ENCODE measurements at regions not wholly inside any gene's neighbourhood (a gene's known extent, or its start where the extent isn't known, plus 50 kb on each side); places are given as distances from the start of the nearest gene placed in this dataset.

- Mint-ChIP-seq H3K27ac (no peak overlapping the region), H3K4me3 (no peak overlapping the region), H3K27me3 (peaks cover 5% of the 10 kb centered on the region), H3K4me1 (ENCODE audit: low read depth) (no peaks in the 10 kb centered on the region), H3K9me3 (peaks cover 3% of the 10 kb centered on the region), H3K36me3 (ENCODE audit: low read depth) (no peaks in the 10 kb centered on the region)
- TF ChIP-seq CTCF (IDR thresholded peaks at IDR 0.05), result no peak
- intact Hi-C loops (cut with micrococcal nuclease), result no loop called here
- ChIA-PET POLR2A (no interaction called here), CTCF (no interaction called here)
- DNase-seq, result no peak
- no peak for ATAC-seq
These were observed 63.0 kb upstream of the NR2F2 start for GRCh38 chr15:96267463-96267862.

- Mint-ChIP-seq H3K27ac (no peak overlapping the region), H3K36me3 (ENCODE audit: low read depth) (no peaks in the 10 kb centered on the region), H3K27me3 (peaks cover 5% of the 10 kb centered on the region), H3K4me3 (no peak overlapping the region), H3K9me3 (peaks cover 3% of the 10 kb centered on the region), H3K4me1 (ENCODE audit: low read depth) (no peaks in the 10 kb centered on the region)
- intact Hi-C loops (cut with micrococcal nuclease), result no loop called here
- ATAC-seq (no peak), DNase-seq (no peak)
- ChIA-PET CTCF (no interaction called here), POLR2A (interaction anchor here (0.6 kb wide), 2 partner anchors 203 to 310 kb away, joined by 3 read pairs; no protein-coding TSS in a partner anchor)
- TF ChIP-seq CTCF (IDR thresholded peaks at IDR 0.05), result no peak
These were observed 61.9 kb upstream of the NR2F2 start for GRCh38 chr15:96268442-96269204.

GRCh38 chr15:96270581-96271172 lies 59.8 kb upstream of the NR2F2 start:
- Mint-ChIP-seq H3K9me3 (peaks cover 5% of the 10 kb centered on the region), H3K4me1 (ENCODE audit: low read depth) (peaks cover 2% of the 10 kb centered on the region), H3K27me3 (peaks cover 4% of the 10 kb centered on the region), H3K4me3 (no peak overlapping the region), H3K27ac (no peak overlapping the region), H3K36me3 (ENCODE audit: low read depth) (no peaks in the 10 kb centered on the region)
- CTCF ChIA-PET, result no interaction called here
- no peak for DNase-seq
- TF ChIP-seq CTCF (IDR thresholded peaks at IDR 0.05), result no peak
- no peak for ATAC-seq
- POLR2A ChIA-PET, result no interaction called here
- intact Hi-C loops (cut with micrococcal nuclease), result no loop called here

- peaks cover 5% of the 10 kb centered on the region for H3K9me3 Mint-ChIP-seq
- H3K4me1 Mint-ChIP-seq (ENCODE audit: low read depth), result peaks cover 2% of the 10 kb centered on the region
- no peaks in the 10 kb centered on the region for H3K36me3 Mint-ChIP-seq (ENCODE audit: low read depth)
- no peak for TF ChIP-seq CTCF (IDR thresholded peaks at IDR 0.05)
- DNase-seq (no peak), ATAC-seq (no peak)
- peaks cover 3% of the 10 kb centered on the region for H3K27me3 Mint-ChIP-seq
- H3K4me3 Mint-ChIP-seq, result no peak overlapping the region
- intact Hi-C loops (cut with micrococcal nuclease), result no loop called here
- ChIA-PET POLR2A (no interaction called here), CTCF (no interaction called here)
- no peak overlapping the region for H3K27ac Mint-ChIP-seq
These were observed 58.1 kb upstream of the NR2F2 start for GRCh38 chr15:96272427-96272826.

- intact Hi-C loops (cut with micrococcal nuclease), result no loop called here
- ChIA-PET CTCF (no interaction called here), POLR2A (no interaction called here)
- ATAC-seq, result peak; percentile 58
- peaks cover 4% of the 10 kb centered on the region for H3K9me3 Mint-ChIP-seq
- H3K36me3 Mint-ChIP-seq (ENCODE audit: low read depth), result no peaks in the 10 kb centered on the region
- TF ChIP-seq CTCF (IDR thresholded peaks at IDR 0.05), result no peak
- H3K4me1 Mint-ChIP-seq (ENCODE audit: low read depth), result peaks cover 2% of the 10 kb centered on the region
- H3K4me3 Mint-ChIP-seq, result no peak overlapping the region
- DNase-seq, result peak; percentile 61
- no peak overlapping the region for H3K27ac Mint-ChIP-seq
- peaks cover 3% of the 10 kb centered on the region for H3K27me3 Mint-ChIP-seq
These were observed 57.0 kb upstream of the NR2F2 start for GRCh38 chr15:96273317-96274086.

All from activated CD8-positive, alpha-beta T cell treated with anti-CD3 and anti-CD28 coated beads for 36 hours (primary cell).